ENCODE measurements at regions not wholly inside any gene's neighbourhood (a gene's known extent, or its start where the extent isn't known, plus 50 kb on each side); places are given as distances from the start of the nearest gene placed in this dataset.

- DNase-seq (ENCODE audit: low read depth in 1 of 2, low spot score in 1 of 2): no peak
- TF ChIP-seq POLR2AphosphoS5 (IDR thresholded peaks at IDR 0.05; ENCODE audit: low read depth) (no peak), REST (IDR thresholded peaks at IDR 0.05; ENCODE audit: insufficient replicate concordance, low read depth) (no peak), CTCF (IDR thresholded peaks at IDR 0.05; ENCODE audit: insufficient read depth, low read length) (no peak), GABPA (IDR thresholded peaks at IDR 0.05; ENCODE audit: low read depth) (no peak), SPI1 (IDR thresholded peaks at IDR 0.05; ENCODE audit: borderline replicate concordance, low read depth) (no peak)
- Histone ChIP-seq H3K27me3 (ENCODE audit: insufficient read depth, poor library complexity, severe bottlenecking) (no peaks in the 10 kb centered on the region), H3K4me3 (replicated peaks; ENCODE audit: insufficient read depth, low read length) (no peak overlapping the region), H3K27ac (replicated peaks) (no peak overlapping the region)
Measured at GRCh38 chr2:66753257-66753656, 318.3 kb downstream of the MEIS1 start.

- Histone ChIP-seq H3K4me3 (replicated peaks; ENCODE audit: insufficient read depth, low read length) (no peak overlapping the region), H3K27me3 (ENCODE audit: insufficient read depth, poor library complexity, severe bottlenecking) (no peaks in the 10 kb centered on the region), H3K27ac (replicated peaks) (no peak overlapping the region)
- no peak for DNase-seq (ENCODE audit: low read depth in 1 of 2, low spot score in 1 of 2)
- TF ChIP-seq SPI1 (IDR thresholded peaks at IDR 0.05; ENCODE audit: borderline replicate concordance, low read depth) (no peak), GABPA (IDR thresholded peaks at IDR 0.05; ENCODE audit: low read depth) (no peak), POLR2AphosphoS5 (IDR thresholded peaks at IDR 0.05; ENCODE audit: low read depth) (no peak)
Measured at GRCh38 chr2:66753660-66754059, 318.7 kb downstream of the MEIS1 start.

- no peak overlapping the region for H3K4me3 ChIP-seq (replicated peaks; ENCODE audit: insufficient read depth, low read length)
- no peak overlapping the region for H3K27ac ChIP-seq (replicated peaks)
- DNase-seq (ENCODE audit: low read depth in 1 of 2, low spot score in 1 of 2): no peak
- no peaks in the 10 kb centered on the region for H3K27me3 ChIP-seq (ENCODE audit: insufficient read depth, poor library complexity, severe bottlenecking)
- TF ChIP-seq POLR2AphosphoS5 (IDR thresholded peaks at IDR 0.05; ENCODE audit: low read depth): no peak
- TF ChIP-seq SPI1 (IDR thresholded peaks at IDR 0.05; ENCODE audit: borderline replicate concordance, low read depth): no peak
Measured at GRCh38 chr2:66755974-66756373, 321.0 kb downstream of the MEIS1 start.

GRCh38 chr2:66761826-66762225 lies 326.9 kb downstream of the MEIS1 start:
- H3K27me3 ChIP-seq (ENCODE audit: insufficient read depth, poor library complexity, severe bottlenecking): no peaks in the 10 kb centered on the region
- H3K27ac ChIP-seq (replicated peaks): no peak overlapping the region
- no peak for DNase-seq (ENCODE audit: low read depth in 1 of 2, low spot score in 1 of 2)
- TF ChIP-seq SPI1 (IDR thresholded peaks at IDR 0.05; ENCODE audit: borderline replicate concordance, low read depth): no peak
- no peak for TF ChIP-seq POLR2AphosphoS5 (IDR thresholded peaks at IDR 0.05; ENCODE audit: low read depth)
- H3K4me3 ChIP-seq (replicated peaks; ENCODE audit: insufficient read depth, low read length): no peak overlapping the region

- H3K27me3 ChIP-seq (ENCODE audit: insufficient read depth, poor library complexity, severe bottlenecking): no peaks in the 10 kb centered on the region
- H3K4me3 ChIP-seq (replicated peaks; ENCODE audit: insufficient read depth, low read length): no peak overlapping the region
- DNase-seq (ENCODE audit: low read depth in 1 of 2, low spot score in 1 of 2): no peak
- TF ChIP-seq CTCF (IDR thresholded peaks at IDR 0.05; ENCODE audit: insufficient read depth, low read length) (no peak), SPI1 (IDR thresholded peaks at IDR 0.05; ENCODE audit: borderline replicate concordance, low read depth) (no peak)
- H3K27ac ChIP-seq (replicated peaks): no peak overlapping the region
Measured at GRCh38 chr2:66762761-66763160, 327.8 kb downstream of the MEIS1 start.

GRCh38 chr2:66766582-66766981 lies 331.7 kb downstream of the MEIS1 start:
- no peak for DNase-seq (ENCODE audit: low read depth in 1 of 2, low spot score in 1 of 2)
- Histone ChIP-seq H3K27me3 (ENCODE audit: insufficient read depth, poor library complexity, severe bottlenecking) (no peaks in the 10 kb centered on the region), H3K27ac (replicated peaks) (no peak overlapping the region), H3K4me3 (replicated peaks; ENCODE audit: insufficient read depth, low read length) (no peak overlapping the region)
- TF ChIP-seq CTCF (IDR thresholded peaks at IDR 0.05; ENCODE audit: insufficient read depth, low read length) (no peak), SPI1 (IDR thresholded peaks at IDR 0.05; ENCODE audit: borderline replicate concordance, low read depth) (no peak), POLR2AphosphoS5 (IDR thresholded peaks at IDR 0.05; ENCODE audit: low read depth) (no peak), REST (IDR thresholded peaks at IDR 0.05; ENCODE audit: insufficient replicate concordance, low read depth) (no peak), GABPA (IDR thresholded peaks at IDR 0.05; ENCODE audit: low read depth) (no peak)
